ENCODE measurements at regions not wholly inside any gene's neighbourhood (a gene's known extent, or its start where the extent isn't known, plus 50 kb on each side); places are given as distances from the start of the nearest gene placed in this dataset.
"Not testable (repeated sequence)": the region's sequence is repeated elsewhere in the genome, so short reads cannot be mapped to it uniquely, and the experiment has no call there.

- no peaks in the 10 kb centered on the region for H3K27me3 ChIP-seq (ENCODE audit: control insufficient read depth, insufficient read depth, low read length)
- H3K4me3 ChIP-seq (ENCODE audit: insufficient read depth, low read depth, low read length), result no peak overlapping the region
- H3K36me3 ChIP-seq (replicated peaks; ENCODE audit: control insufficient read depth, insufficient read depth, low read length), result no peaks in the 10 kb centered on the region
- no peak for DNase-seq
Measured at GRCh38 chr3:180414157-180414556, 187.8 kb upstream of the TTC14 start.

GRCh38 chr3:180416111-180416594 lies 185.8 kb upstream of the TTC14 start:
- no peak for DNase-seq
- Histone ChIP-seq H3K36me3 (replicated peaks; ENCODE audit: control insufficient read depth, insufficient read depth, low read length) (no peaks in the 10 kb centered on the region), H3K27me3 (ENCODE audit: control insufficient read depth, insufficient read depth, low read length) (no peaks in the 10 kb centered on the region), H3K4me3 (ENCODE audit: insufficient read depth, low read depth, low read length) (no peak overlapping the region)

- H3K27me3 ChIP-seq (ENCODE audit: control insufficient read depth, insufficient read depth, low read length), result no peaks in the 10 kb centered on the region
- H3K36me3 ChIP-seq (replicated peaks; ENCODE audit: control insufficient read depth, insufficient read depth, low read length), result no peaks in the 10 kb centered on the region
- DNase-seq, result no peak
- no peak overlapping the region for H3K4me3 ChIP-seq (ENCODE audit: insufficient read depth, low read depth, low read length)
Measured at GRCh38 chr3:180417241-180417640, 184.7 kb upstream of the TTC14 start.

GRCh38 chr3:180420016-180420415 lies 181.9 kb upstream of the TTC14 start:
- Histone ChIP-seq H3K4me3 (ENCODE audit: insufficient read depth, low read depth, low read length) (no peak overlapping the region), H3K36me3 (replicated peaks; ENCODE audit: control insufficient read depth, insufficient read depth, low read length) (no peaks in the 10 kb centered on the region), H3K27me3 (ENCODE audit: control insufficient read depth, insufficient read depth, low read length) (no peaks in the 10 kb centered on the region)
- DNase-seq, result no peak

- H3K27me3 ChIP-seq (ENCODE audit: control insufficient read depth, insufficient read depth, low read length), result no peaks in the 10 kb centered on the region
- no peak overlapping the region for H3K4me3 ChIP-seq (ENCODE audit: insufficient read depth, low read depth, low read length)
- H3K36me3 ChIP-seq (replicated peaks; ENCODE audit: control insufficient read depth, insufficient read depth, low read length), result no peaks in the 10 kb centered on the region
- no peak for DNase-seq
Measured at GRCh38 chr3:180420804-180421203, 181.2 kb upstream of the TTC14 start.

- no peaks in the 10 kb centered on the region for H3K36me3 ChIP-seq (replicated peaks; ENCODE audit: control insufficient read depth, insufficient read depth, low read length)
- no peak overlapping the region for H3K4me3 ChIP-seq (ENCODE audit: insufficient read depth, low read depth, low read length)
- no peaks in the 10 kb centered on the region for H3K27me3 ChIP-seq (ENCODE audit: control insufficient read depth, insufficient read depth, low read length)
- no peak for DNase-seq
Measured at GRCh38 chr3:180421221-180421620, 180.7 kb upstream of the TTC14 start.

GRCh38 chr3:180421721-180422120 lies 180.2 kb upstream of the TTC14 start:
- no peak overlapping the region for H3K4me3 ChIP-seq (ENCODE audit: insufficient read depth, low read depth, low read length)
- no peak for DNase-seq
- no peaks in the 10 kb centered on the region for H3K27me3 ChIP-seq (ENCODE audit: control insufficient read depth, insufficient read depth, low read length)
- H3K36me3 ChIP-seq (replicated peaks; ENCODE audit: control insufficient read depth, insufficient read depth, low read length), result no peaks in the 10 kb centered on the region

- H3K4me3 ChIP-seq (ENCODE audit: insufficient read depth, low read depth, low read length); H3K27me3 ChIP-seq (ENCODE audit: control insufficient read depth, insufficient read depth, low read length); H3K36me3 ChIP-seq (replicated peaks; ENCODE audit: control insufficient read depth, insufficient read depth, low read length); DNase-seq: not testable (repeated sequence)
Measured at GRCh38 chr3:180424305-180424704, 177.7 kb upstream of the TTC14 start.

GRCh38 chr3:180430896-180431295 lies 171.1 kb upstream of the TTC14 start:
- no peaks in the 10 kb centered on the region for H3K36me3 ChIP-seq (replicated peaks; ENCODE audit: control insufficient read depth, insufficient read depth, low read length)
- no peak for DNase-seq
- no peaks in the 10 kb centered on the region for H3K27me3 ChIP-seq (ENCODE audit: control insufficient read depth, insufficient read depth, low read length)
- no peak overlapping the region for H3K4me3 ChIP-seq (ENCODE audit: insufficient read depth, low read depth, low read length)

- no peak overlapping the region for H3K4me3 ChIP-seq (ENCODE audit: insufficient read depth, low read depth, low read length)
- no peak for DNase-seq
- no peaks in the 10 kb centered on the region for H3K36me3 ChIP-seq (replicated peaks; ENCODE audit: control insufficient read depth, insufficient read depth, low read length)
- no peaks in the 10 kb centered on the region for H3K27me3 ChIP-seq (ENCODE audit: control insufficient read depth, insufficient read depth, low read length)
Measured at GRCh38 chr3:180433152-180433551, 168.8 kb upstream of the TTC14 start.

GRCh38 chr3:180447136-180447535 lies 154.8 kb upstream of the TTC14 start:
- H3K36me3 ChIP-seq (replicated peaks; ENCODE audit: control insufficient read depth, insufficient read depth, low read length), result no peaks in the 10 kb centered on the region
- no peak overlapping the region for H3K4me3 ChIP-seq (ENCODE audit: insufficient read depth, low read depth, low read length)
- DNase-seq, result no peak
- H3K27me3 ChIP-seq (ENCODE audit: control insufficient read depth, insufficient read depth, low read length), result no peaks in the 10 kb centered on the region

- H3K27me3 ChIP-seq (ENCODE audit: control insufficient read depth, insufficient read depth, low read length); H3K4me3 ChIP-seq (ENCODE audit: insufficient read depth, low read depth, low read length); H3K36me3 ChIP-seq (replicated peaks; ENCODE audit: control insufficient read depth, insufficient read depth, low read length); DNase-seq: not testable (repeated sequence)
Measured at GRCh38 chr3:180448407-180448806, 153.6 kb upstream of the TTC14 start.

GRCh38 chr3:180457225-180457624 lies 144.7 kb upstream of the TTC14 start:
- Histone ChIP-seq H3K4me3 (ENCODE audit: insufficient read depth, low read depth, low read length) (no peak overlapping the region), H3K27me3 (ENCODE audit: control insufficient read depth, insufficient read depth, low read length) (no peaks in the 10 kb centered on the region), H3K36me3 (replicated peaks; ENCODE audit: control insufficient read depth, insufficient read depth, low read length) (no peaks in the 10 kb centered on the region)
- no peak for DNase-seq

- Histone ChIP-seq H3K27me3 (ENCODE audit: control insufficient read depth, insufficient read depth, low read length) (no peaks in the 10 kb centered on the region), H3K36me3 (replicated peaks; ENCODE audit: control insufficient read depth, insufficient read depth, low read length) (no peaks in the 10 kb centered on the region), H3K4me3 (ENCODE audit: insufficient read depth, low read depth, low read length) (no peak overlapping the region)
- DNase-seq, result no peak
Measured at GRCh38 chr3:180466401-180467011, 135.5 kb upstream of the TTC14 start.

GRCh38 chr3:180467177-180467576 lies 134.8 kb upstream of the TTC14 start:
- H3K36me3 ChIP-seq (replicated peaks; ENCODE audit: control insufficient read depth, insufficient read depth, low read length), result no peaks in the 10 kb centered on the region
- DNase-seq, result no peak
- no peak overlapping the region for H3K4me3 ChIP-seq (ENCODE audit: insufficient read depth, low read depth, low read length)
- H3K27me3 ChIP-seq (ENCODE audit: control insufficient read depth, insufficient read depth, low read length), result no peaks in the 10 kb centered on the region

- Histone ChIP-seq H3K4me3 (ENCODE audit: insufficient read depth, low read depth, low read length) (no peak overlapping the region), H3K36me3 (replicated peaks; ENCODE audit: control insufficient read depth, insufficient read depth, low read length) (no peaks in the 10 kb centered on the region), H3K27me3 (ENCODE audit: control insufficient read depth, insufficient read depth, low read length) (no peaks in the 10 kb centered on the region)
- DNase-seq, result no peak
Measured at GRCh38 chr3:180469149-180469548, 132.8 kb upstream of the TTC14 start.

Data from H7 (cell line).